SK-N-SH (cell line): ENCODE measurements at regions not wholly inside any gene's neighbourhood (a gene's known extent, or its start where the extent isn't known, plus 50 kb on each side); places are given as distances from the start of the nearest gene placed in this dataset.

Experiments
- CTCF ChIA-PET: fragments of 300-600, 350-600 bp; formaldehyde crosslinking; extraction: SDS; loops from one replicate; lab custom pipeline; 2021; lab: Yijun Ruan, JAX
- POLR2A ChIA-PET: fragments of 350-600 bp; sonication (Branson Sonifier 250); formaldehyde crosslinking; extraction: SDS; loops from one replicate; lab custom pipeline; 2020; ENCODE audit warnings: antibody characterized with exemption, inconsistent platforms; lab: Yijun Ruan, JAX
- DNase-seq: peaks from one replicate; pipeline ENCODE4 v3.0.0; 2012
- H2AFZ ChIP-seq: fragments of 200-600 bp; sonication (generic); 2 replicates; pipeline ENCODE4 v1.8.1; 2016; ENCODE audit warnings: antibody characterized with exemption, mild to moderate bottlenecking, low read depth
- H3F3A ChIP-seq: fragments of 200-600 bp; sonication (generic); replicated peaks from 2 replicates; pipeline ENCODE3; 2016; ENCODE audit warnings: antibody characterized with exemption, mild to moderate bottlenecking; ENCODE audit not compliant: insufficient read depth
- H3K27ac ChIP-seq, 2 experiments: fragments of 200-500 bp in 1 of 2; fragments of 200-600 bp in 1 of 2; sonication (Bioruptor generic) in 1 of 2; sonication (generic), shearing (Covaris generic) in 1 of 2; 2 replicates each; pipeline versions ENCODE4 v1.5.1 to v1.6.1; 2014 to 2016; ENCODE audit warnings: low read depth in 2 of 2, inconsistent platforms in 1 of 2, low read length in 1 of 2, mild to moderate bottlenecking in 1 of 2, mixed read lengths in 1 of 2
- H3K27me3 ChIP-seq: fragments of 200-600 bp; sonication (generic), shearing (Covaris generic); 2 replicates; pipeline ENCODE4 v1.6.1; 2016; ENCODE audit warnings: mixed run types; ENCODE audit not compliant: insufficient read depth
- H3K36me3 ChIP-seq, 2 experiments: fragments of 200-500 bp in 1 of 2; fragments of 200-600 bp in 1 of 2; sonication (Bioruptor generic) in 1 of 2; sonication (generic) in 1 of 2; replicated peaks in 1 of 2; 2 replicates each; pipeline versions ENCODE3 to v1.5.1; 2014 to 2016; ENCODE audit warnings: low read length in 1 of 2, mild to moderate bottlenecking in 1 of 2; ENCODE audit not compliant: insufficient read depth in 2 of 2, control insufficient read depth in 1 of 2
- H3K4me1 ChIP-seq, 2 experiments: fragments of 200-500 bp in 1 of 2; fragments of 200-600 bp in 1 of 2; sonication (Bioruptor generic) in 1 of 2; sonication (generic), shearing (Covaris generic) in 1 of 2; 2 replicates each; pipeline versions ENCODE4 v1.5.1 to v1.6.1; 2014 to 2016; ENCODE audit warnings: low read depth in 1 of 2, low read length in 1 of 2, mixed run types in 1 of 2; ENCODE audit not compliant: insufficient read depth in 2 of 2, control insufficient read depth in 1 of 2
- H3K4me2 ChIP-seq: fragments of 200-600 bp; sonication (generic), shearing (Covaris generic); 2 replicates; pipeline ENCODE4 v1.6.1; 2017; ENCODE audit warnings: mixed run types
- H3K4me3 ChIP-seq, 2 experiments: fragments of 200-500 bp in 1 of 2; fragments of 200-600 bp in 1 of 2; sonication (Bioruptor generic) in 1 of 2; sonication (generic), shearing (Covaris generic) in 1 of 2; 2 replicates each; pipeline versions ENCODE4 v1.5.1 to v1.8.1; 2014 to 2016; ENCODE audit warnings: low read depth in 2 of 2, inconsistent platforms in 1 of 2, low read length in 1 of 2, mild to moderate bottlenecking in 1 of 2, mixed read lengths in 1 of 2, moderate library complexity in 1 of 2
- H3K79me2 ChIP-seq: fragments of 200-600 bp; sonication (generic); 2 replicates; pipeline ENCODE4 v1.8.1; 2017; ENCODE audit warnings: mild to moderate bottlenecking; ENCODE audit not compliant: insufficient read depth
- H3K9ac ChIP-seq: fragments of 200-600 bp; sonication (generic); 2 replicates; pipeline ENCODE4 v1.6.1; 2017; ENCODE audit warnings: mixed run types
- H3K9me2 ChIP-seq: fragments of 200-600 bp; sonication (generic); 2 replicates; pipeline ENCODE4 v1.6.1; 2017; ENCODE audit warnings: mixed run types
- H3K9me3 ChIP-seq: fragments of 200-600 bp; sonication (generic); 2 replicates; pipeline ENCODE4 v1.6.1; 2017; ENCODE audit warnings: mixed run types, mild to moderate bottlenecking, moderate library complexity
- H4K20me1 ChIP-seq: fragments of 200-600 bp; sonication (generic); 2 replicates; pipeline ENCODE4 v1.6.1; 2017; ENCODE audit warnings: mild to moderate bottlenecking, mixed run types; ENCODE audit not compliant: insufficient read depth
- EZH2phosphoT487 ChIP-seq: fragments of 200-600 bp; sonication (generic); IDR thresholded peaks from 2 replicates; pipeline ENCODE4 v1.6.1; 2017; ENCODE audit warnings: low read depth, mixed run types, mild to moderate bottlenecking, antibody characterized with exemption, moderate library complexity, borderline replicate concordance
- FOXJ3 ChIP-seq: sonication (generic); formaldehyde crosslinking; IDR thresholded peaks from 2 replicates; pipeline ENCODE4 v1.5.1; 2020; ENCODE audit warnings: mild to moderate bottlenecking, missing genetic modification reagents
- FOXM1 ChIP-seq: IDR thresholded peaks from 2 replicates; pipeline ENCODE4 v1.4.0; 2012; ENCODE audit warnings: low read depth, mild to moderate bottlenecking
- GABPA ChIP-seq: IDR thresholded peaks from 2 replicates; pipeline ENCODE4 v1.4.0; 2012; ENCODE audit warnings: low read depth, mild to moderate bottlenecking
- JUND ChIP-seq: IDR thresholded peaks from 2 replicates; pipeline ENCODE4 v1.4.0; 2012
- MAX ChIP-seq: IDR thresholded peaks from 2 replicates; pipeline ENCODE4 v1.4.0; 2012; ENCODE audit warnings: low read depth
- MEF2A ChIP-seq: IDR thresholded peaks from 2 replicates; pipeline ENCODE4 v1.4.0; 2012; ENCODE audit warnings: low read depth, borderline replicate concordance
- NFIC ChIP-seq: IDR thresholded peaks from 2 replicates; pipeline ENCODE4 v1.4.0; 2012; ENCODE audit warnings: borderline replicate concordance
- NRF1 ChIP-seq: IDR thresholded peaks from 2 replicates; pipeline ENCODE4 v1.6.1; 2012; ENCODE audit warnings: low read depth, mild to moderate bottlenecking, low read length
- PBX3 ChIP-seq: IDR thresholded peaks from 2 replicates; pipeline ENCODE4; 2012
- POLR2AphosphoS5 ChIP-seq: IDR thresholded peaks from 2 replicates; pipeline ENCODE4 v1.6.1; 2012; ENCODE audit warnings: low read depth, low read length
- RAD21 ChIP-seq: IDR thresholded peaks from 2 replicates; pipeline ENCODE4 v1.6.1; 2012; ENCODE audit warnings: mild to moderate bottlenecking, low read length
- RCOR1 ChIP-seq: fragments of 150-350 bp; IDR thresholded peaks from 2 replicates; pipeline ENCODE4 v1.6.1; 2017; ENCODE audit warnings: antibody characterized with exemption, low read length
- RFX5 ChIP-seq: IDR thresholded peaks from 2 replicates; pipeline ENCODE4 v1.6.1; 2012; ENCODE audit warnings: mild to moderate bottlenecking, improper control_type of control experiment, low read length
- RXRA ChIP-seq: IDR thresholded peaks from 2 replicates; pipeline ENCODE4 v1.4.0; 2012; ENCODE audit warnings: low read depth, mild to moderate bottlenecking, borderline replicate concordance
- SIN3A ChIP-seq: IDR thresholded peaks from 2 replicates; pipeline ENCODE4 v1.6.1; 2012; ENCODE audit warnings: low read depth, mild to moderate bottlenecking, low read length, moderate library complexity, borderline replicate concordance
- TAF1 ChIP-seq: IDR thresholded peaks from 2 replicates; pipeline ENCODE4 v1.6.1; 2012; ENCODE audit warnings: low read depth, mild to moderate bottlenecking, low read length, moderate library complexity, borderline replicate concordance
- TEAD4 ChIP-seq: IDR thresholded peaks from 2 replicates; pipeline ENCODE4 v1.4.0; 2012; ENCODE audit warnings: mild to moderate bottlenecking, borderline replicate concordance; ENCODE audit not compliant: insufficient read depth
- ZBTB33 ChIP-seq: IDR thresholded peaks from 2 replicates; pipeline ENCODE4 v1.4.0; 2012; ENCODE audit warnings: low read depth, borderline replicate concordance
- WGBS: methylation state at CpG from one replicate; pipeline ENCODE4 v1.1.6; 2017; ENCODE audit warnings: low lambda C conversion rate; 5-methylcytosine and 5-hydroxymethylcytosine counted together
- TF ChIP-seq, protein P1 (sequence below): fragments of 150-350 bp; IDR thresholded peaks from 2 replicates; pipeline ENCODE4 v1.6.1; 2016; ENCODE audit warnings: mild to moderate bottlenecking, low read depth, low read length

DNA sequence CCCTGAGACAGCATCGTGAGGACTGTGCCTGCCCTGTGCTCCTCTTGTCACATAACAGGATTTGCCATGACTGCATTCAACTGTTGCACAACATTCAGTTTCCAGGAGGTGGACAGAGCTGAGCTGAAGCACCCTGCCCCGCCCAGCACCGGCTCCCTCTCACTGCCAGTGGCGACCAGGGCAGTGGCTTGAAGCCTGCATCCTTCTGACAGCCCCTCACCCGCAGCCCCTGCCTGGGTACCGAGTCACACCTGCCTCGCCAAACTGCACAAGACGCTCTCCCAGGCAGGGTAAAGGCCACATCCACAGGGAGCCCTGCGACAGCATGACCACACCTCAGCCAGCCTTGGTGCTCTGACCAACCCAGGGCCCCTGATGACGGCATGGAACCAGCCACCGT lies 59.9 kb upstream of the ZNF354A start:
- ChIA-PET CTCF (no interaction called here), POLR2A (no interaction called here)
- H3K4me1 ChIP-seq: no peaks in the 10 kb centered on the region; a peak in 1 of 4 replicates
- 70% methylated on average over 5 of the region's 11 CpGs for WGBS
- no peaks in the 10 kb centered on the region for H3K9me3 ChIP-seq
- no peaks in the 10 kb centered on the region for H3K27me3 ChIP-seq
- no peak overlapping the region for H3K4me3 ChIP-seq
- no peak overlapping the region for H3K27ac ChIP-seq
- H3K79me2 ChIP-seq: no peaks in the 10 kb centered on the region
- H3K9me2 ChIP-seq: no peaks in the 10 kb centered on the region
- no peaks in the 10 kb centered on the region for H3F3A ChIP-seq
- no peaks in the 10 kb centered on the region for H3K36me3 ChIP-seq
- no peak overlapping the region for H3K9ac ChIP-seq
- no peak for TF ChIP-seq FOXM1
- TF ChIP-seq SIN3A: no peak
- no peak for TF ChIP-seq MEF2A
- TF ChIP-seq EZH2phosphoT487: no peak
- no peak for TF ChIP-seq RAD21
- TF ChIP-seq RXRA: no peak
- no peak for TF ChIP-seq RFX5
- no peak for TF ChIP-seq FOXJ3 (CRISPR knock-in tag)
- TF ChIP-seq RCOR1: no peak
- TF ChIP-seq GABPA: no peak
- TF ChIP-seq NFIC: no peak
- no peak for TF ChIP-seq MAX
- H2AFZ ChIP-seq: no peak overlapping the region
- no peak overlapping the region for H3K4me2 ChIP-seq
- H4K20me1 ChIP-seq: no peaks in the 10 kb centered on the region
- no peak for DNase-seq

- Histone ChIP-seq H3K27ac (no peak overlapping the region), H3K9ac (no peak overlapping the region), H3K4me1 (no peaks in the 10 kb centered on the region; a peak in 1 of 4 replicates), H3K27me3 (no peaks in the 10 kb centered on the region), H3K9me2 (no peaks in the 10 kb centered on the region), H3K4me3 (no peak overlapping the region), H3K4me2 (no peak overlapping the region), H4K20me1 (no peaks in the 10 kb centered on the region), H2AFZ (no peak overlapping the region), H3K79me2 (no peaks in the 10 kb centered on the region), H3F3A (no peaks in the 10 kb centered on the region), H3K9me3 (no peaks in the 10 kb centered on the region), H3K36me3 (no peaks in the 10 kb centered on the region)
- 47% methylated on average over 14 of the region's 21 CpGs for WGBS
- DNase-seq: no peak
- ChIA-PET CTCF (interaction anchor here (0.8 to 1.7 kb wide), 2 partner anchors 50 to 58 kb away, joined by 3 to 4 read pairs; partner anchors contain the start of gene ZNF354A), POLR2A (no interaction called here)
- no peak for TF ChIP-seq POLR2AphosphoS5
- no peak for TF ChIP-seq SIN3A
- TF ChIP-seq JUND: no peak
- no peak for TF ChIP-seq NRF1
- no peak for TF ChIP-seq TEAD4
- no peak for TF ChIP-seq FOXM1
- no peak for TF ChIP-seq MAX
- TF ChIP-seq ZBTB33: no peak
- no peak for TF ChIP-seq EZH2phosphoT487
- TF ChIP-seq RAD21: no peak
- no peak for TF ChIP-seq RFX5
- TF ChIP-seq, protein P1, sequence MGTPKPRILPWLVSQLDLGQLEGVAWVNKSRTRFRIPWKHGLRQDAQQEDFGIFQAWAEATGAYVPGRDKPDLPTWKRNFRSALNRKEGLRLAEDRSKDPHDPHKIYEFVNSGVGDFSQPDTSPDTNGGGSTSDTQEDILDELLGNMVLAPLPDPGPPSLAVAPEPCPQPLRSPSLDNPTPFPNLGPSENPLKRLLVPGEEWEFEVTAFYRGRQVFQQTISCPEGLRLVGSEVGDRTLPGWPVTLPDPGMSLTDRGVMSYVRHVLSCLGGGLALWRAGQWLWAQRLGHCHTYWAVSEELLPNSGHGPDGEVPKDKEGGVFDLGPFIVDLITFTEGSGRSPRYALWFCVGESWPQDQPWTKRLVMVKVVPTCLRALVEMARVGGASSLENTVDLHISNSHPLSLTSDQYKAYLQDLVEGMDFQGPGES: no peak
- no peak for TF ChIP-seq PBX3
- no peak for TF ChIP-seq TAF1
- TF ChIP-seq FOXJ3 (CRISPR knock-in tag): no peak
Measured at GRCh38 chr5:178788381-178789085, 58.1 kb upstream of the ZNF354A start.
